GM21515 (cell line): ENCODE measurements at regions not wholly inside any gene's neighbourhood (a gene's known extent, or its start where the extent isn't known, plus 50 kb on each side); places are given as distances from the start of the nearest gene placed in this dataset.
"Not testable (repeated sequence)": the region's sequence is repeated elsewhere in the genome, so short reads cannot be mapped to it uniquely, and the experiment has no call there.

Experiments used
- ATAC-seq: cut with Tn5 transposase; IDR thresholded peaks from one replicate; pipeline ENCODE4 v1.9.1; 2021; ENCODE audit not compliant: unreplicated experiment

DNA sequence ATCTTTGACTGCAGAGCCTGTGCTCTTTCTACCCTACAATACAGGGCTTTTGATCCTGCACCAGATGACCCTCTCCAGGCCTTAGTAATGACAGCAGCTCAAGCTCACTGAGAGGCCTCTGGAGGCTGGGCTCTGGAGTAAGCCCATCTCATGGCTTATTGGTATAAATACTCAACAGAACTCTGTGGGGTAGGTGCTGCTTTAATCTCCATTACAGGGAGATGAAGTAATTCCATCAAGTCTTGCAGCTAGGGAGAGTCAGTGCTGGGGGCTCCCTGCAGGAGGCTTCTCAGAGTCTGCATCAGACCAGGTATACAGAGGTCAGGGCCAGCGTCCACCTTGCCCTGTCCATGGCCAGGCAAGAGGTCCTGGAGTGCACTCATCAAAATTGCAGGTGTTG lies 89.2 kb upstream of the SLC6A11 start:
- no peak for ATAC-seq

DNA sequence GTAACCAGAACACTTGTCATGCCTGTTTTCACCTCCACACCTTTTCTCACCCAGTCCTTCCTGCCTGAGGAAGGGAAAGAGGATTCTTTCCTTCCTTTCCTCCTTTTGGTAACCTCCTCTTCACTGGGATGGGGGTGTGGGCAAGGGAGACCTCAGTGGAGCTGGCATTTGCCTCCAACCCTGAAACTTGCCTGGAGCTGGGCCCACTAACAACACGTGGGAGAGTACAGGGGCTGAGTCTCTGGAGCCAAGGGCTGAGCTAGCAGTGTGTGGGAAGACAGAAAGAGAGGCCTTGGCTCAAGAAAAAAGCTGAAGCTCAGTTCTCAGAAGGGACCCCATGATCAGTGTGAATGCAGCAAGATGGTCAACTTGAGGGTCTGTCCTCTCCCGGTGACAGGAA lies 86.6 kb upstream of the SLC6A11 start:
- no peak for ATAC-seq

DNA sequence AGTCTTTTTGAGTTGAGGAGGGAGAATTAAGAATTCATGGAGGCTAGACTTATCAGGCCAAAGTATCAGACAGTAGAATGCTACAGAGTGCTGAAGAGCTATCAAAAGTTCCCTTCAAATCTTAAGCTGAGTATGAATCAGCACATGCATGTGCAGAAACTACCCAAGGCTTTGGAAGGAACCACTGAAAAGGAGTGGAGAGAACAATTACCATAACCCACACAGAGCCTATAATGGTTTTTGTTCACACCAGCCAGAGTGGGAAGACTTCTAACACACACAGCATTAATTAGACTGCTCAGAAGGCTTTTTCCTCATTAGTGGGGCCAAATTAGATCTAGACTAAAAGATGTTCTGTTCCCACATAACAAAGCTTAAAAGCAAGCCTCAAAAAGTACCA lies 83.7 kb upstream of the SLC6A11 start:
- ATAC-seq, result no peak

DNA sequence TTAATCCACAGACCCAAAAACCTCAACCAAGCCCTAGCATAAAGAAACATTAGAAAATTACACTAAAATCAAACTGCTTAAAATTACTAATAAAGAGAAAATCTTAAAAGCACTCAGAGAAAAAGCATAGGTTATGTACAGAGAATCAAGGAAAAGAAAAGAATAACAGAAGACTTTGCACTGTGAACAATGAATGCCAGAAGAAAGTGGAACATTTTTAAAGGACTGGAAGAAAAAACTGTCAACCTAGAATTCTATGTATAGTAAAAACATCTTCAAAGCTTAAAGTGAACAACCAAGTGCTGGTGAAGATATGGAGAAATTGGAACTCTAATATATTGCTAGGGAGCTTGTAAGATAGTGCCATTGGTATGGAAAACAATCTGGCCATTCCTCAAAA lies 82.7 kb upstream of the SLC6A11 start:
- ATAC-seq, result no peak

DNA sequence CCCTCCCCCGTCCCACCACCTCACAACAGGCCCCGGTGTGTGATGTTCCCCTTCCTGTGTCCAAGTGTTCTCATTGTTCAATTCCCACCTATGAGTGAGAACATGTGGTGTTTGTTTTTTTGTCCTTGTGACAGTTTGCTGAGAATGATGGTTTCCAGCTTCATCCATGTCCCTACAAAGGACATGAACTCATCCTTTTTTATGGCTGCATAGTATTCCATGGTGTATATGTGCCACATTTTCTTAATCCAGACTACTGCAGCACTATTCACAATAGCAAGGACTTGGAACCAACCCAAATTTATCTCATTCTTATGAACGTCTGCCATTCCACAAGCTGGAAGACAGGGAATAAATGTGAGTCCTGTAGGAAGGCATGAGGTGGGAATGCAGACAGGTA lies 79.6 kb upstream of the SLC6A11 start:
- ATAC-seq, result not testable (repeated sequence)

DNA sequence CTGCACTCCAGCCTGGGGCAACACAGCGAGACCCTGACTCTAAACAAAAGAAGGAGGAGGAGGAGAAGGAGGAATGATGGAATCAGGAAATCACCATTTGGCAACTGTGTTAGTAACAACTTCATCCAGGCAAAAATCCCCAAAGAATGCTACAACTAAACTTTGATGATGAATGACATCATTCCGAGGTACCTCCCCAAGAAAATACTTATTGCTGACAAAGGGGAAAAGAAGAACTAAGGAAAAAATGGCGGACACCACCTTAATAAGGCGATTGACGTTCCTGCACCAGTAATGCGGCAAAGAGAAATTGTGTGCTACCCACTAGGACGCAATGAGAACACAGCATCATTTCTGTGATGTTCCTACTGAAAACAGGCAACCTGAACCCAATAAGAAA lies 78.2 kb upstream of the SLC6A11 start:
- ATAC-seq, result no peak

DNA sequence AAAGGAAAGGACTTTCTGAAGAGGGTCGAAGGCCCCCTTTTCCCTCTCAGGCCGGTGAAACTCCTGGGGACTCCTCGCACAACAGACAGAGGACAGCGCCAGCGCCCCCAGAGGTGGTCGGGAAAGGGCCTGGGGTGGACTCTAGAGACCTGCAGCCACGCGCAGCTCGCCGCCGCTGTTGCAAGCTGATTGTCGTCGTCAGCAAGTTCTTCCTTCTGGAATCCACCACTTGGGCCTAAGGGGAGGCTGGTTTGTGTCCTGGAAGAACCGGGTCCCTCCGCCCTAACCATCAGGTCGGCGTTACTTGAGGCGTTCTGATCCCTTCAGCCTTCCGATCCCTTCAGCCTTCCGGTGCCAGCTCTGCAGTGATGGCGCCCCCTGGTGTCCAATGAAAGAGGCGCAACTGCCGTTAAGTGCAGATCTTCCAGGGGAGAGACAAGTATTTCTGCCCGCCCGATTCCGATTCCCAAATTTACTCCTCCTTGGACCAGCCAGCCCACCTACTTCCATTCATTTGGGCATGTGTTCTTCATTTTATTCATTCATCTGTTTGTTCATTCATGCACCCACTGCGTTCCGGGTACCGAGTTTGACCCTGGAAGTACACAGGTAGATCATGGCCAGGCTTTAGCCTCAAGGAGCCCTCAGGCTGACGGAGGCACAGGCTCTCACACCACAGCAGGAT lies 77.2 kb upstream of the SLC6A11 start:
- ATAC-seq, result no peak

DNA sequence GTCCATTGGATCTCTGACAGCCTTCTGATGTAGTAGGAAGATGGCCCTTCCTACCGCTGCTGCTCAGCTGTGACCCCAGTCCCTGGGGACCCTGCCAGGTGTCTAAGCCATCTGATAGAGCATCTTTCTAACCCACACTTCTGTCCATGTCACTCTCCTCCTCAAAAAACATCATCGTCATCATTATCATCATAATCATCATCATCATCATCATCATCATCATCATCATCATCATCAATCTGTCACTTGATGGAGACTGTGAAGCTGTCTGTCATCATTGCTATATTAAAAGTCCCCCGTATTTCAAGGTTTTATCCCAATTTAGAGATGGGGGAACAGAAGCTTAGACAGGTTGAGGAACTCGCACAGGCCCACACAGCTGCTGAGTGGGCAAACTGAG lies 75.1 kb upstream of the SLC6A11 start:
- ATAC-seq, result no peak

DNA sequence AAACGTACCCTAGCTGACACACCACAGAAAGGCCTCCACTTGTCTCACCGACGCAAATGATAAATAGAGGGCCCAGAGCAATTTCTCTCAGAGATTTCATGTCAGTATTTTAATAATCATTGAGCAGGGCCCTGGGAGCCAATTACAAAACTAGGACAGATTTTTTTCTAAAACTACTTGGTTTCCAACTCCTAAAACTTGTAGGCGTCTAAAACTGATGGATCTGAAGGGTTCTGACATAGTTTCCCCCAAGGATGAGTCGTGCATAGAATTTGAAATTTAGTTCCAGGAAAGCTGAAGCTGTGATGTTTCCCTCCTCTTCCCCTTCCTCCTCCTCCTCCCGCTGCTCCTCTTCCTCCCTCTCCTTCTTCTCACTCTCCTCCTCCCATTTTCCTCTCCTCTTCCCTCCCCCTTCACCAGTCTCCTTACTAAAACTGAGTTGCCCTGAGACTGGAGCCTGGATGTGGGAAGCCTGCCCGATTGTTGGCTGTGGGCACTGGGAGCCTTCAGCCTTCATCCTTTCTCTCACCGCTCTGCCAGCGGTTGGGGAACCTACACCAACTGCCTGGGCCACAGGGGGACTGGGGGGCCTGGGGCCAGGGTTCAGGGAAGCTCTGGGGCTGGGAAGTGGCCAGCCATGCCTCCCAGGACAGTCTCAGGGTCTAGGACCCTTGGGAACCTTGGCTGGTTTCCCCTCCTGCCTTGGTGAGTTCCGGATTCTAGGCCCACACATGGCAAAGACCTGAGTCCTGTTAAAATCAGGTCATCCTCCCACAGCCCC lies 73.9 kb upstream of the SLC6A11 start:
- no peak for ATAC-seq

DNA sequence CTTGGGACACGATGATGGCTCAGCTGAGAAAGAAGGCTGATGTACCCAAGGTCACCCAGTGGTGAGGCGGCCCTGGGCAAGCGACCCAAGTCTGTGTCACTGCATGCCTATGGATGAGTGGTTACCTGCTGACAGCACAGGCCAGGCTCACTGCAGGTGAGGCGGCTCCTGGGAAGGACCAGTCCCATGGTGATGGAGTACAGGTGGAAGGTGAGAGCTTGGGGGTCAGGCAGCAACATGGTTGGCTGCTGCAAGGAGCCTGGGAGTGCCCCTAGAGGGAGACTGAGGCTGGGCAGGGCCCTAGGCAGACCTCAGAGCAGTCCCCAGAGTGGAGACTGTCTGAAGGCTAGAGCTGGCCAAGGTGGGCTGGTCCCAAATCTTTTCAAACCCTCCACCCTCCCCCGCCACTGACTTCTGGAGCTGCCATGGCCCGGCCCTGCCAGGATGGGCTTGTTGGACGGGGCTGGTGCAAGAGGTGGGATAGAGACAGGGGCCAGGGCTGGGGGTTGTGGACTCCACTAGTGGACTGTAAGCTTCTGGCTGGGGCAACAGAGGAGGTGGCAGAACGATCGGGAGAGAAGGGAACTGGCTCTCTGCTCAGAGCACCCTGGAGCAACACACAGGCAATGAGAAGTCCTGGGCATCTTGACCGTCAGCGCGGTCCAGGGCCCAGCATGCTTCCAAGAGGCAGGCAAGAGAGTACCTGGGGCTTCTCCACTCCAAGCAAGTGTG lies 72.5 kb upstream of the SLC6A11 start:
- no peak for ATAC-seq

DNA sequence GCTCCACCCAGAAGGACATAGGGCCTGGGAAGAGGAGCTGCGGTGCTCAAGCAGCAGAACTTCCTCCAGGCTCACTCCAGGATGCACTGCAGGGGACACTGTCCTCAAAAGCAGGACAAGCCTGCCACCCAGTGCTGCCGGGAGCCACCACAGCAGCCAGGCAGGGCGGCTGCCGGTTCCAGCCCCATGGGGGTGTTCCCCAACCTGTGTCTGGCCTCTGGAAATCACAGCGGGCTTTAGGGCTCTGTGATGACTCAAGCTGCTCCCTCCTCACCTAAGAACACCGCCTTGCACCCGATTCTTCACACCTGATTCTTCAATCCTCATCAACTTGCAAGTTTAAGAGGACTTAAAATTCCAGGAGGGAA lies 71.9 kb upstream of the SLC6A11 start:
- no peak for ATAC-seq

DNA sequence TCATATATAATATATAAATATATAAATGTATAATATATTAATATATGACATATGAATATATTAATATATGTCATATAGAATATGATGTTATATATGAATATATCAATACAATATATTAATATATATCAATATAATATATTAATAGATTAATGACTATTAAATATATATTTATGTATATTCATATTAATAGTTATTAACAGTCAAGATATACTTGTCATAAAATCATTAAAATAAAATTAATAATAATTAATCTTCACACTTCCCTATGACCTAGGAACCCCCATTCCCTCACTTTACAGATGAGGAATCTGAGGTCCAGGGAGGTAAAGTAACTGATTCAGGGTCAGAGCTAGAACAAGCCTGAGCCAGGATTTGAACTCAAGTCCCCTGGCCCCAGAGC lies 70.6 kb upstream of the SLC6A11 start:
- ATAC-seq, result no peak

DNA sequence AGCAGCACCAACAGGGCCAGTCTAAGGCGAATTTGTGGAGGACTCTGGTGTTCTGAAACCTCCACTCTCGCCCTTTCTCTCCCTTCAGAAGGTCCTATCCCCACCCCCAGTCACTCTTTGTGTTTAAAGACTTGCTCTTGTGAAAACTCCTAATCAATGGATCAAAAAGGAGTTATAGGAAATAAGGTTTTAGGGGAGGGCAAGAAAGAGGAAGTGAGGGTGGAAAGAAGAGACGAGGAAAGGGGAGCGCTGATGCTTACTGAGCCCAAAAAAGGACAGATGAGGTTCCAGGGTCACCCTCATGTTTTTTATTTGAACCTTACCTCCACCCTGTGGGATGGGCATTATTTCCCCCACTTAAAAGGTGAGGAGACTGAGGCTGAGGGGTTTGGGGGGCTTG lies 70.0 kb upstream of the SLC6A11 start:
- ATAC-seq, result no peak

DNA sequence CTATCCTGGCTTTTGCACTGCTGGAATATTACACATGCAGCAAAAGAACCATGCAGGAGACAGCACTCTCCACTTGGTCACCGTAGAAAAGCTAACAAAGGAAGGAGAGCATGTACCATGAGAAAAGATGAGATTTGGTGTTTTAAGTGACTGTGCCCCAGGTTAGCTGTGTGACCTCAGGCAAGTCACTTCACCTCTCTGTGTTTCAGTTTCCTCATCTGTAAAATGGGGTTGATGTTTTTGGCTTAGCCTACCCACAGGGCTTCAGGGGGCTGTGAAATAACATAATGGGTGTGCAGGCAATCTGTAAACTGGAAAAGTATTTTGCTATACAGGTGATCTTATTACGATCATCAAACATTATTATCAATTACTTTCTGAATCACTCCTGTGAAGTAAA lies 69.3 kb upstream of the SLC6A11 start:
- ATAC-seq, result no peak

DNA sequence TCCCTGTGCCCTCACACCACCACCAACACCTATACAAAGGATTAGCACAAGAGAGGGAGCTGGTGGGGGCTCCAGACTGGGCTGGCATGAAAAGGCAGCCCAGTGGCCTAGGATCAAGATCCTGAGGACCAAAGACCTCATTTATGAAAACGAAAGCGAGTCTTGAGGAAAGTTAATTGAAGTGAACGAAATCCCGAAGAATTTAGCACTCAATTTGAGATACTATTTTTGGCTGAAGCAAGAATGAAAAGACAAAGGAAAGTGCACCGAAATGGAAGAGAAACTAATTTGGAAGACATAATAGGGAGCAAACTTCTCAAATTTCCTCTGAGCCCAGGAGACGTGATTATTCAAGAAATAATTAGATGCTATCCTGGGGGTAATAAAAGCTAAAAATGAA lies 68.7 kb upstream of the SLC6A11 start:
- no peak for ATAC-seq

DNA sequence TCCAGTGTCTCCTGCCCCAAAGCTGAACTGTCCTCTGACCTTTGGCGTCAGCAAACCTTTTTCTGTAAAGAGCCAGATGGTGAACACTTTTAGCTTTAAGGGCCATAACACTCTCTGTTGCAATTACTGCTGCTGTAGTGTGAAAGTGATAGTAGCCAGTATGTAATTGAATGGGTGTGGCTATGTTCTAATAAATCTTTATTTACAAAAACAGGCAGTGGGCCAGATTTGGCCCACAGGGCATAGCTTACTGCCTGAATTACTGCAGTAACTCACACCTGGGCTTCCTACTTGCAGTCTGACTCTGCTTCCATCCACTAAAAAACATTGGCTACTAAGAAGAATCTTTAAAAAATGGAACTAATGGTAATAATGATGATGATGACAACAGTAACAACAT lies 68.0 kb upstream of the SLC6A11 start:
- no peak for ATAC-seq

DNA sequence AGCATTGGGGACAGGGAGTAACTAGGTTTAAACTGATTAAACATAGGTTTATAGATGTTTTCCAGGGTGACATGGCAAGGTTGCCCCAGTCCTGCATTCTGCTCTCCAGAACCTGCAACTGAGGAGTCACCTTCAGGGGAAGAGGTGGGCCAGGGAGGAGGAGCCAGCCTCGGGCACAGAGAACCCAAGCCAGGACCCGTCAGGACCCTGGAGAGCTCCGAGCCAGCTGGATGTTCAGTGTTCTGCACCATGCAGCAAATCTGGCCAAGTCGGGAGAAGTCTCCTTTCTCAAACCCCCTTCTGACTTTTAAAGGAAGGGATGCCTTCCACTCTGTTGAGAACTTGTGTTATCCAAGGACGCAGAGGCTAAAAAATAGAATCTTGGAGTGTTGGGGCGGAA lies 62.1 kb upstream of the SLC6A11 start:
- no peak for ATAC-seq

DNA sequence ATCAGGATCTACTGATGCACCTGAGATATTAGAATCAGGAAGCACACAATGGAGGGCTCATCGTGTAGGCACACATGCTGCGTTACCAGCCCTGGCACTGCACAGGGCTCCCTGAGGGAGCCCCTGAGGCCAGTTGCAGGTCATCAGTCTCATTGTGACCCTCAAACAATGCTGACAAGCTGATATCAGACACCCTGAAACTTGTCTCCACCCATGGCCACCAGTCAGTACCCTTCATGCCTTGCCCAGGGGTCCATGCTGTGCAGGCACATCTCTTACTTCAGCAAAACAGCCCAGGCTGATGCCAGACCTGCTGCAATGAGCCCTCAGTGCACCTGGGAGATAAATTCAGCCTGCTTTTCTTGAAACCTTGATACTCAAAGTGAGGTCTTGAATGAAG lies 59.5 kb upstream of the SLC6A11 start:
- no peak for ATAC-seq

DNA sequence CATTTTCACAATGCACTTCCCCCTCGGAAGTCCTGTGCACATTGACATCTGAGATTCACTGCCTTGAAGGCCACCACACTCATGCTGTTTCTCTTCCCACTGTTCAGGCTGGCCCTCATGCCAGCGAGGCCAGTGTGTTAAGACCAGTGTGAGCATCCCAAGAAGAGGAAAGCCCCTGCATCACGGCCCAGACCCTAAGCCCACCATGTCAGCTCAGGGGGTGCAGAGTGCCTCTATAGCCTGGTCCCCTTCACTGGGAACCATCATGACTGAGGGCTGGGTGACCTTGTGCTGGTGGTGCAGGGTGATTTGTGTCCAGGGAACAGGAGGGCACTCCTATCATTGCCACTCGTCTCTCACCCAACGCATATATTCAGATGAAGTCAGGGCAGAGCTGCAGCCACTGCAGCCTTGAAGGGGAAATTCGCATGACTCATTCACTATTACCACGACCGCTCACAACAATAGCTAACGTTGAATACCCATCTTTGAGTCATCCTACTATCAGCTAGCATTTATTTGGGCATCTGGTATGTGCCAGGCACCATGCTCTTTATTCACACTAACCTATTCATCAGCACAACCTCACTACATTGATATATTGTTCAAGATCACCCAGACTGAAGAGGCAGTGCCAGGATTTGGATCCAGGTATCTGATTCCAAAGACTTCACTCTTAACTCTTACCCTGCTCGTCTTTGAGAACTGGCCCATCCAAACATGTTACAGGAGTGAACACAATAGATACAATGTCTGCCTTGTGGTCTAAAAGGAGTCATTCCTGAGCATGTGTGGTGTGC lies 58.8 kb upstream of the SLC6A11 start:
- no peak for ATAC-seq

DNA sequence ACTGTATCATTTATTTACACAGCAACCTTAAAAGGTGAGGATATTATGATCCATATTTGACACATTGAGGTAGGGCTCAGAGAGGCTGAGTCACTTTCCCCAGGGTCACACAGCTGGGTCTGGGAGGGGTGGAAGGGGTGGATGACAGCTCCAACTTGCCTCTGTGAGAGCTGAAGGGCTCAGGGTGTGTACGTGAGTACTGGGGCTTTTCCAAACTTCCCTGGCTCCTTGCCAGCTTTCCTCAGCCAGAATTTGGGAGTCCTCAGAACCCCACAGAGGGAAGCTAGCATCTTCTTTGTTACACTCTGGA lies 58.3 kb upstream of the SLC6A11 start:
- ATAC-seq, result no peak

DNA sequence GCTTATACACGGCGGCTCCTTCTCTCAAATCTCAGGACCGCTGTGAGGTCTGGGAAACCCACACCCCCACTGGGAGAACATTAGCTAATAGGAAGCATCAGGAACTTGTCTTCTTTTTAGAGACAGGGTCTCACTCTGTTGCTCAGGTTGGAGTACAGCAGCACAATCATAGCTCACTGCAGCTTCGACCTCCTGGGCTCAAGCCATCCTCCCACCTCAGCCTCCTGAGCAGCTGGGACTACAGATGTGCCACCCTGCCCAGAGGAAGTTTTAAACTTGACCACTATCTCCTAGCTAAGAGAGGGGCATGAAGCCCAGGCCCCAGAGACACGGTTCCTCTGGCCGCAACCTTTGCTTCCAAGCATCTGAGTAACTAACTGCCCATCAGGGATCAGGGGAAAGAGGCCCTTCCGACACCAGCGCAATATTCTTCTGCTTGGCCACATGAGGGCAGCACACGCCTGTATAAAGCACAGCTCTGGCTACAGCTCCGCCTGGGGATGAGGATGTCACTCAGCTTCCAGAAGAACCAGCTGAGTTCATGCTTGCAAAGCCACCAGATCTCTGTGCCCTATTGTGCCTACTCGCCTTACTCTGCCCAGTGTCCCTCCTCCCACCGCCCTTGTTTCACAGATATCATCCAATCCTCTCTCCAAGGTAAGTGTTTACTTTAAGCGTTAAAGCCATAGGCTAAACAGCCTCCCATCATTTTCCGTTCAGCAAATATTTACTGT lies 57.6 kb upstream of the SLC6A11 start:
- ATAC-seq, result no peak
